IPS DF 6.9 (cell line): ENCODE measurements at regions not wholly inside any gene's neighbourhood (a gene's known extent, or its start where the extent isn't known, plus 50 kb on each side); places are given as distances from the start of the nearest gene placed in this dataset.
"Not testable (repeated sequence)": the region's sequence is repeated elsewhere in the genome, so short reads cannot be mapped to it uniquely, and the experiment has no call there.

Source experiments
- DNase-seq: peaks from one replicate; pipeline ENCODE4 v3.0.0-alpha.2; 2013; ENCODE audit warnings: low read depth, low spot score
- H3K27ac ChIP-seq: one replicate; pipeline ENCODE4 v1.5.1; 2013; ENCODE audit warnings: low read length, control low read depth
- H3K27me3 ChIP-seq: 2 replicates; pipeline ENCODE4 v1.6.1; 2013; ENCODE audit warnings: mild to moderate bottlenecking, low read length; ENCODE audit not compliant: control insufficient read depth, insufficient read depth
- H3K36me3 ChIP-seq: 2 replicates; pipeline ENCODE4 v1.6.1; 2013; ENCODE audit warnings: low read length; ENCODE audit not compliant: control insufficient read depth, insufficient read depth
- H3K4me1 ChIP-seq: 2 replicates; pipeline ENCODE4 v1.6.1; 2013; ENCODE audit warnings: low read length; ENCODE audit not compliant: control insufficient read depth, insufficient read depth
- H3K4me3 ChIP-seq: 2 replicates; pipeline ENCODE4 v1.5.1; 2013; ENCODE audit warnings: mild to moderate bottlenecking, low read length
- H3K9me3 ChIP-seq: 2 replicates; pipeline ENCODE4 v1.6.1; 2013; ENCODE audit warnings: low read length, inconsistent platforms; ENCODE audit not compliant: control insufficient read depth, insufficient read depth
- WGBS: extraction: QIAGEN DNeasy Blood & Tissue Kit; methylation state at CpG from one replicate; pipeline ENCODE4 v1.1.7; 2013; ENCODE audit warnings: mixed read lengths, missing lambda C conversion rate; ENCODE audit not compliant: insufficient read length, insufficient coverage; 5-methylcytosine and 5-hydroxymethylcytosine counted together

DNA sequence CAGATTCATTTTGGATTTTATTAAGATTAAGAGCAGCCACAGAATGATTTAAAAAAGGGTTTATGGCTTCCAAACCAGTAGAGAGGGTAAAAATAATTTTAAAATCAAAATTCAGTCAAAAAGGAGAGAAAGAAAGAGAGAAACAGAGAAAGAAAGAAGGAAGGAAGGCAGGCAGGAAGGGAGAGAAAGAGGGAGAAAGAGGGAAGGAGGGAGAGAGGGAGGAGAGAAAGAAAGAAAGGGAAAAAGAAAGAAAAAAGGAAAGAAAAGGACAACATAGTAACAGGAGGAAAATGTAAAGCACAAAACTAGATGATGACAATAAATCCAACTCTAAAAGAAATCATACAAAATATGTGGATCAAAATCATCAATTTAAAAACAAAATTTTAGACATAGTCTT is 79.6 kb upstream of the FRG1 start:
- no peak for DNase-seq
- H3K9me3 ChIP-seq, result peaks cover 1% of the 10 kb centered on the region; the same call in 1 of the 2 replicates
- H3K4me1 ChIP-seq, result no peaks in the 10 kb centered on the region
- no peak overlapping the region for H3K27ac ChIP-seq
- H3K27me3 ChIP-seq, result no peaks in the 10 kb centered on the region
- H3K4me3 ChIP-seq, result no peak overlapping the region
- H3K36me3 ChIP-seq, result no peaks in the 10 kb centered on the region

DNA sequence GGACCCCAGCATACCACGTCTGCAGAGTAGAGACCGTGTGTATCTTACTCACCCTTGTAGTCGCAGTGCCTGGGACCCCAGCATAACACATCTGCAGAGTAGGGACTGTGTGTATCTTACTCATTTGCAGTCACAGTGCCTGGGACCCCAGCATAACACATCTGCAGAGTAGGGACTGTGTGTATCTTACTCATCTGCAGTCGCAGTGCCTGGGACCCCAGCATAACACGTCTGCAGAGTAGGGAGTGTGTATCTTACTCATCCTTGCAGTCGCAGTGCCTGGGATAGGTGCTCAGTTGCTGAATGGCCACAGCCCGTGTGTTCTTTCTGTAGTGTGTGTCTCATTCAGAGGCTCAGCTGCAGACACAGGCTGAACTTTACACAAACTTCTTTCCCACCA is 71.4 kb upstream of the FRG1 start:
- WGBS, result no CpG with 5 or more reads among the region's 7 CpGs
- no peaks in the 10 kb centered on the region for H3K4me1 ChIP-seq
- no peak overlapping the region for H3K27ac ChIP-seq
- DNase-seq, result no peak
- no peaks in the 10 kb centered on the region; the same call in 1 of the 2 replicates for H3K9me3 ChIP-seq
- no peaks in the 10 kb centered on the region for H3K27me3 ChIP-seq
- H3K36me3 ChIP-seq, result no peaks in the 10 kb centered on the region
- no peak overlapping the region for H3K4me3 ChIP-seq

DNA sequence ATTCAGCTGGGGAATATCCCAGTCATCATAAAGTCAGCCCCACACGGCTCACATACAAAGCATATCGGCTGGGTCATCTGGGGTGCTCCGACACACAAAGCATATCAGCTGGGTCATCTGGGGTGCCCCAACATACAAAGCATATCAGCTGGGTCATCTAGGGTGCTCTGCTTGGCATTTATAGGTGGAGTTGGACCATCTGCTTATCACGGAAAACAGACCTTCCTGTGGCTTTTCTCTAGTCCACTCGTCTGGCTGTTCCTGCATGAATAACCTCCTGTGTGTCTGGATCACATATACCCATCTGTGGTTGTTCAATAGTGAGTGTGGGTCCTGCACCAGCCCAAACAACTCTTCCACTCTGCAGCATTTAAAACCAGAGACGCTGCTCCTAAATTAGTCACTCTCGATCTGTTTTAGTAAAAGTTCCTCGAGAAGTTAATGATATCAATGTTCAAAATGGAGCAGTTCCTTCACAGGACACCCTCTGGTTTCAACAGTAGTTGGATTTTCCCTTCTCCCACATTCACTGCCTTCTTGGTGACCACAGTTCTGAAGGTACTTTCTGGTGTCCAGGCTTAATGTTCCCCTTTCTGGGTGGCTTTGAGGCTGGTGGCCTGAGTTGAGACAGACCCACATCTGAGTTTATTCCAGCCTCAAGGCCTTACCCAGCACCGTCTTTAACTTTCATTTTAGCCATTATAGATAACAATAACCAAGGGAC is 70.0 kb upstream of the FRG1 start:
- Histone ChIP-seq H3K27ac (no peak overlapping the region), H3K9me3 (no peaks in the 10 kb centered on the region; the same call in 1 of the 2 replicates), H3K36me3 (no peaks in the 10 kb centered on the region), H3K4me3 (no peak overlapping the region), H3K4me1 (no peaks in the 10 kb centered on the region), H3K27me3 (no peaks in the 10 kb centered on the region)
- DNase-seq, result no peak
- WGBS, result no CpG with 5 or more reads among the region's 9 CpGs

GRCh38 chr4:189874591-189874990 is 66.1 kb upstream of the FRG1 start:
- Histone ChIP-seq H3K36me3 (no peaks in the 10 kb centered on the region), H3K9me3 (no peaks in the 10 kb centered on the region; the same call in 1 of the 2 replicates), H3K27ac (no peak overlapping the region), H3K4me3 (no peak overlapping the region), H3K4me1 (no peaks in the 10 kb centered on the region), H3K27me3 (no peaks in the 10 kb centered on the region)
- DNase-seq, result no peak
- WGBS, result no CpG with 5 or more reads among the region's 2 CpGs

DNA sequence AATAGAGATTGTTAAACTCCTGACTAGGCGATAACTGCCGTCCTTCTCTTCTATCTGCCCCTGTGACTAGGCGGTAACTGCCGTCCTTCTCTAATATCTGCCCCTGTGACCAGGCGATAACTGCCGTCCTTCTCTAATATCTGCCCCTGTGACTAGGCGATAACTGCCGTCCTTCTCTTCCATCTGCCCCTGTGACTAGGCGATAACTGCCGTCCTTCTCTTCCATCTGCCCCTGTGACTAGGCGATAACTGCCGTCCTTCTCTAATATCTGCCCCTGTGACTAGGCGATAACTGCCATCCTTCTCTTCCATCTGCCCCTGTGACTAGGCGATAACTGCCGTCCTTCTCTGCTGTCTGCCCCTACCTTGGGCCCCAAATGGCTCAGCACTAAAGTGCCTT is 59.5 kb upstream of the FRG1 start:
- not testable (repeated sequence) for H3K9me3 ChIP-seq, DNase-seq
- WGBS, result no CpG with 5 or more reads among the region's 15 CpGs

DNA sequence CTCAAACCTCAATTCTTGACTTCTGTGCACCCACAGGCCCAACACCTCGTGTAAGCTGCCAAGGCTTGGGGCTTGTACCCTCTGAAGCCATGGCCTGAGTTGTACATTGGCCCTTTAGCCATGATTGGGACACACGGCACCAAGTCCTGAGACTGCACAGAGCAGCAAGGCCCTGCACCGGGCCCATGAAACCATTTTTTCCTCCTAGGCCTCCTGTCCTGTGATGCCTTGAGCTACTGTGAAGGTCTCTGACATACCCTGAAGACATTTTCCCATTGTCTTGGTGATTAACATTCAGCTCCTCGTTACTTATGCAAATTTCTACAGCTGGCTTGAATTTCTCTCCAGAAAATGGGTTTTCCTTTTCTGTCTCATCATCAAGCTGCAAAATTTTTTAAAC is 52.3 kb upstream of the FRG1 start:
- no CpG with 5 or more reads among the region's 4 CpGs for WGBS
- not testable (repeated sequence) for H3K4me1 ChIP-seq, H3K27ac ChIP-seq, H3K4me3 ChIP-seq, H3K36me3 ChIP-seq, H3K27me3 ChIP-seq, DNase-seq, H3K9me3 ChIP-seq

More for the DNA sequence above, 59.5 kb upstream of the FRG1 start:
- H3K27ac ChIP-seq, H3K36me3 ChIP-seq, H3K4me1 ChIP-seq, H3K4me3 ChIP-seq, H3K27me3 ChIP-seq: not testable (repeated sequence)
